OCI-LY7 (cell line): ENCODE measurements at regions not wholly inside any gene's neighbourhood (a gene's known extent, or its start where the extent isn't known, plus 50 kb on each side); places are given as distances from the start of the nearest gene placed in this dataset.

Experiments used
- BruUV-seq: library from RNA; stranded (reverse); fragments of 400-500 nt; replicated peaks from 2 replicates; lab custom pipeline; 2021; lab: Mats Ljungman, UMichigan
- CTCF ChIA-PET: fragments of 300-600 bp; sonication (Branson Sonifier 250); formaldehyde crosslinking; loops from one replicate; lab custom pipeline; 2022; ENCODE audit warnings: antibody characterized with exemption; ENCODE audit not compliant: unreplicated experiment; lab: Charles Lee
- POLR2A ChIA-PET: fragments of 300-600 bp; sonication (Branson Sonifier 250); formaldehyde crosslinking; loops from one replicate; lab custom pipeline; 2022; ENCODE audit warnings: antibody characterized with exemption; lab: Charles Lee
- DNase-seq: peaks from one replicate; pipeline ENCODE4 v3.0.0-alpha.2; 2015; ENCODE audit warnings: low spot score
- H2AFZ ChIP-seq: fragments of 200-600 bp; sonication (generic), shearing (Covaris generic); 2 replicates; pipeline ENCODE4 v1.6.1; 2014; ENCODE audit warnings: mild to moderate bottlenecking, antibody characterized with exemption, low read length, moderate library complexity
- H3K27ac ChIP-seq: fragments of 200-600 bp; sonication (generic); 2 replicates; pipeline ENCODE4 v1.5.1; 2014; ENCODE audit warnings: mixed run types, low read depth, mild to moderate bottlenecking, moderate library complexity, low read length, inconsistent platforms; ENCODE audit not compliant: poor library complexity, severe bottlenecking
- H3K36me3 ChIP-seq: fragments of 200-600 bp; sonication (generic); 2 replicates; pipeline ENCODE4 v1.6.1; 2014; ENCODE audit warnings: mild to moderate bottlenecking, antibody characterized with exemption, low read length, moderate library complexity, mixed read lengths; ENCODE audit not compliant: insufficient read depth
- H3K4me1 ChIP-seq: fragments of 200-600 bp; sonication (generic); 2 replicates; pipeline ENCODE4 v1.5.1; 2014; ENCODE audit warnings: mild to moderate bottlenecking, low read length; ENCODE audit not compliant: insufficient read depth, poor library complexity, severe bottlenecking
- H3K4me2 ChIP-seq: fragments of 200-600 bp; sonication (generic); 2 replicates; pipeline ENCODE4 v1.6.1; 2014; ENCODE audit warnings: mild to moderate bottlenecking, low read length
- H3K4me3 ChIP-seq: fragments of 200-600 bp; sonication (generic); 2 replicates; pipeline ENCODE4 v1.5.1; 2014; ENCODE audit warnings: mild to moderate bottlenecking, low read depth, low read length; ENCODE audit not compliant: poor library complexity, severe bottlenecking
- H3K79me2 ChIP-seq: fragments of 200-600 bp; sonication (generic); 2 replicates; pipeline ENCODE4 v1.6.1; 2016; ENCODE audit warnings: low read depth, mild to moderate bottlenecking, low read length, moderate library complexity, mixed read lengths; ENCODE audit not compliant: insufficient read depth
- H3K9me2 ChIP-seq: fragments of 200-600 bp; sonication (generic); 2 replicates; pipeline ENCODE4 v1.6.1; 2016; ENCODE audit warnings: mild to moderate bottlenecking, low read length, mixed read lengths; ENCODE audit not compliant: insufficient read depth
- H3K9me3 ChIP-seq: fragments of 200-600 bp; sonication (generic); 2 replicates; pipeline ENCODE4 v1.6.1; 2014; ENCODE audit warnings: mild to moderate bottlenecking, mixed run types, low read length, mixed read lengths
- H4K20me1 ChIP-seq: fragments of 200-600 bp; sonication (generic); 2 replicates; pipeline ENCODE4 v1.6.1; 2014; ENCODE audit warnings: mild to moderate bottlenecking, antibody characterized with exemption, low read length, moderate library complexity, mixed read lengths; ENCODE audit not compliant: insufficient read depth
- EZH2phosphoT487 ChIP-seq: fragments of 200-600 bp; sonication (generic); IDR thresholded peaks from 2 replicates; pipeline ENCODE4 v1.6.1; 2018; ENCODE audit warnings: low read depth, borderline replicate concordance, mild to moderate bottlenecking, mixed run types, antibody characterized with exemption, low read length, moderate library complexity, mixed read lengths
- intact Hi-C: fragments of 100-400 bp; cut with micrococcal nuclease; formaldehyde crosslinking; loops from one replicate; pipeline ENCODE4 v1.10.0; 2022; ENCODE audit not compliant: unreplicated experiment
- TF ChIP-seq, protein P1 (sequence below): fragments of 200-600 bp; sonication (generic); conservative IDR thresholded peaks from 2 replicates; pipeline ENCODE4 v1.5.1; 2014; ENCODE audit warnings: mild to moderate bottlenecking, antibody characterized with exemption, low read length, moderate library complexity, mixed read lengths

DNA sequence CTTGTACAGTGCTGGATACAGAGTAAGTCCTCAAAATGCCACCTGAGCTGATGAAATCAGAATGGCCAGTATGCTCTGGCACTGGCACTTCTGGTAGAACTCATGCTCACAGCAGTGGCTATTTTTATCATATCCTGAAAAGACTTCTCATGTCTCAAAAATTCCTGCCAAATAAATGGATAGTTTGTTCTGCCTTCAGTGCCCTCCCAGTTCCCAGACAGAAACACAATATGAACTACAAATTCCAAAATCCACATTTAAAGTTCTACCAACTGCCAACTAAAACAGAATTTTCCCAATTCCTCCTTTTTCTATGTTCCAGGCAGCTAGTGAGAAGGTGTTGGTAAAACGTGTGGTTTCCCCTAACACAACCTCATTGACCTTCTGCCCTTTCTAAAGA lies 51.4 kb upstream of the RGS1 start:
- no peaks in the 10 kb centered on the region for H3K36me3 ChIP-seq
- no peaks in the 10 kb centered on the region for H3K79me2 ChIP-seq
- H4K20me1 ChIP-seq, result no peaks in the 10 kb centered on the region
- intact Hi-C loops, result no loop called here
- ChIA-PET POLR2A (interaction anchor here (0.7 kb wide), 1 partner anchor 8 kb away, joined by 3 read pairs; no protein-coding TSS in a partner anchor), CTCF (no interaction called here)
- H3K4me3 ChIP-seq, result no peak overlapping the region
- peaks cover 12% of the 10 kb centered on the region for H3K4me1 ChIP-seq
- no peaks in the 10 kb centered on the region for H3K9me3 ChIP-seq
- no TSS peak for BruUV-seq
- no peak overlapping the region for H3K4me2 ChIP-seq
- DNase-seq, result no peak
- no peaks in the 10 kb centered on the region for H3K9me2 ChIP-seq
- no peak overlapping the region for H3K27ac ChIP-seq
- TF ChIP-seq, protein P1, sequence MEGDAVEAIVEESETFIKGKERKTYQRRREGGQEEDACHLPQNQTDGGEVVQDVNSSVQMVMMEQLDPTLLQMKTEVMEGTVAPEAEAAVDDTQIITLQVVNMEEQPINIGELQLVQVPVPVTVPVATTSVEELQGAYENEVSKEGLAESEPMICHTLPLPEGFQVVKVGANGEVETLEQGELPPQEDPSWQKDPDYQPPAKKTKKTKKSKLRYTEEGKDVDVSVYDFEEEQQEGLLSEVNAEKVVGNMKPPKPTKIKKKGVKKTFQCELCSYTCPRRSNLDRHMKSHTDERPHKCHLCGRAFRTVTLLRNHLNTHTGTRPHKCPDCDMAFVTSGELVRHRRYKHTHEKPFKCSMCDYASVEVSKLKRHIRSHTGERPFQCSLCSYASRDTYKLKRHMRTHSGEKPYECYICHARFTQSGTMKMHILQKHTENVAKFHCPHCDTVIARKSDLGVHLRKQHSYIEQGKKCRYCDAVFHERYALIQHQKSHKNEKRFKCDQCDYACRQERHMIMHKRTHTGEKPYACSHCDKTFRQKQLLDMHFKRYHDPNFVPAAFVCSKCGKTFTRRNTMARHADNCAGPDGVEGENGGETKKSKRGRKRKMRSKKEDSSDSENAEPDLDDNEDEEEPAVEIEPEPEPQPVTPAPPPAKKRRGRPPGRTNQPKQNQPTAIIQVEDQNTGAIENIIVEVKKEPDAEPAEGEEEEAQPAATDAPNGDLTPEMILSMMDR, result no peak
- no peak for TF ChIP-seq EZH2phosphoT487
- H2AFZ ChIP-seq, result no peak overlapping the region
